Astrocyte of the hippocampus (primary cell): ENCODE measurements at regions not wholly inside any gene's neighbourhood (a gene's known extent, or its start where the extent isn't known, plus 50 kb on each side); places are given as distances from the start of the nearest gene placed in this dataset.

Experiments
- DNase-seq: peaks from one replicate; pipeline ENCODE4 v3.0.0; 2011; ENCODE audit warnings: low read depth, low spot score

GRCh38 chr10:111347386-111348013, 270.7 kb downstream of the ADRA2A start:
- no peak for DNase-seq

GRCh38 chr10:111348076-111348475, 271.2 kb downstream of the ADRA2A start:
- no peak for DNase-seq

GRCh38 chr10:111354859-111355258, 278.0 kb downstream of the ADRA2A start:
- DNase-seq = no peak

- DNase-seq = no peak
Observed at GRCh38 chr10:111356571-111356970, 279.7 kb downstream of the ADRA2A start.

GRCh38 chr10:111357859-111358258, 281.0 kb downstream of the ADRA2A start:
- no peak for DNase-seq

GRCh38 chr10:111360260-111360925, 283.6 kb downstream of the ADRA2A start:
- peak; percentile 40 for DNase-seq

GRCh38 chr10:111367531-111367930, 290.7 kb downstream of the ADRA2A start:
- no peak for DNase-seq

GRCh38 chr10:111370101-111370500, 293.3 kb downstream of the ADRA2A start:
- DNase-seq = peak; percentile 20

- no peak for DNase-seq
Observed at GRCh38 chr10:111373696-111374095, 296.9 kb downstream of the ADRA2A start.

GRCh38 chr10:111379534-111380187, 302.8 kb downstream of the ADRA2A start:
- no peak for DNase-seq

- DNase-seq = no peak
Observed at GRCh38 chr10:111384556-111384955, 307.7 kb downstream of the ADRA2A start.

- DNase-seq = no peak
Observed at GRCh38 chr10:111390813-111391563, 314.2 kb downstream of the ADRA2A start.

GRCh38 chr10:111392159-111392558, 315.3 kb downstream of the ADRA2A start:
- DNase-seq = peak; percentile 66

- DNase-seq = no peak
Observed at GRCh38 chr10:111392910-111393309, 316.1 kb downstream of the ADRA2A start.

GRCh38 chr10:111410740-111411139, 333.9 kb downstream of the ADRA2A start:
- no peak for DNase-seq

- no peak for DNase-seq
Observed at GRCh38 chr10:111425459-111425858, 348.6 kb downstream of the ADRA2A start.

- DNase-seq = no peak
Observed at GRCh38 chr10:111429288-111430028, 352.6 kb downstream of the ADRA2A start.

- no peak for DNase-seq
Observed at GRCh38 chr10:111430070-111430469, 353.2 kb downstream of the ADRA2A start.

- DNase-seq = no peak
Observed at GRCh38 chr10:111432588-111432987, 355.8 kb downstream of the ADRA2A start.

- no peak for DNase-seq
Observed at GRCh38 chr10:111435871-111436270, 359.0 kb downstream of the ADRA2A start.

GRCh38 chr10:111439034-111439842, 362.4 kb downstream of the ADRA2A start:
- DNase-seq = no peak
